WTC11 (cell line): ENCODE measurements at regions not wholly inside any gene's neighbourhood (a gene's known extent, or its start where the extent isn't known, plus 50 kb on each side); places are given as distances from the start of the nearest gene placed in this dataset.

Experiments
- CTCF ChIP-seq: fragments of 200-600 bp; IDR thresholded peaks from 2 replicates; pipeline ENCODE4 v1.8.0; 2022; ENCODE audit warnings: antibody characterized with exemption
- NFYB ChIP-seq: sonication (generic); formaldehyde crosslinking; conservative IDR thresholded peaks from 2 replicates; pipeline ENCODE4 v1.8.0; 2022; ENCODE audit warnings: low read depth, missing genetic modification reagents
- NR2C2 ChIP-seq: sonication (generic); formaldehyde crosslinking; IDR thresholded peaks from 2 replicates; pipeline ENCODE4 v1.8.0; 2022; ENCODE audit warnings: mild to moderate bottlenecking, missing genetic modification reagents
- RELA ChIP-seq: sonication (generic); formaldehyde crosslinking; IDR thresholded peaks from 2 replicates; pipeline ENCODE4 v1.8.1; 2022; ENCODE audit warnings: missing genetic modification reagents, mild to moderate bottlenecking, borderline replicate concordance
- SP1 ChIP-seq: sonication (generic); formaldehyde crosslinking; conservative IDR thresholded peaks from 2 replicates; pipeline ENCODE4 v1.8.1; 2022; ENCODE audit warnings: missing genetic modification reagents
- TF ChIP-seq, protein P1 (sequence below): sonication (generic); formaldehyde crosslinking; IDR thresholded peaks from 2 replicates; pipeline ENCODE4 v1.8.1; 2022; ENCODE audit warnings: low read depth, missing genetic modification reagents, borderline replicate concordance
- TF ChIP-seq, protein P2 (sequence below): sonication (generic); formaldehyde crosslinking; IDR thresholded peaks from 2 replicates; pipeline ENCODE4 v1.8.0; 2023; ENCODE audit warnings: mild to moderate bottlenecking, missing genetic modification reagents

- TF ChIP-seq CTCF, result no peak
- TF ChIP-seq RELA (CRISPR knock-in tag), result no peak
- no peak for TF ChIP-seq NR2C2 (CRISPR knock-in tag)
- no peak for TF ChIP-seq NFYB (CRISPR knock-in tag)
- TF ChIP-seq, protein P1, sequence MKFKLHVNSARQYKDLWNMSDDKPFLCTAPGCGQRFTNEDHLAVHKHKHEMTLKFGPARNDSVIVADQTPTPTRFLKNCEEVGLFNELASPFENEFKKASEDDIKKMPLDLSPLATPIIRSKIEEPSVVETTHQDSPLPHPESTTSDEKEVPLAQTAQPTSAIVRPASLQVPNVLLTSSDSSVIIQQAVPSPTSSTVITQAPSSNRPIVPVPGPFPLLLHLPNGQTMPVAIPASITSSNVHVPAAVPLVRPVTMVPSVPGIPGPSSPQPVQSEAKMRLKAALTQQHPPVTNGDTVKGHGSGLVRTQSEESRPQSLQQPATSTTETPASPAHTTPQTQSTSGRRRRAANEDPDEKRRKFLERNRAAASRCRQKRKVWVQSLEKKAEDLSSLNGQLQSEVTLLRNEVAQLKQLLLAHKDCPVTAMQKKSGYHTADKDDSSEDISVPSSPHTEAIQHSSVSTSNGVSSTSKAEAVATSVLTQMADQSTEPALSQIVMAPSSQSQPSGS (CRISPR knock-in tag), result no peak
- TF ChIP-seq, protein P2, sequence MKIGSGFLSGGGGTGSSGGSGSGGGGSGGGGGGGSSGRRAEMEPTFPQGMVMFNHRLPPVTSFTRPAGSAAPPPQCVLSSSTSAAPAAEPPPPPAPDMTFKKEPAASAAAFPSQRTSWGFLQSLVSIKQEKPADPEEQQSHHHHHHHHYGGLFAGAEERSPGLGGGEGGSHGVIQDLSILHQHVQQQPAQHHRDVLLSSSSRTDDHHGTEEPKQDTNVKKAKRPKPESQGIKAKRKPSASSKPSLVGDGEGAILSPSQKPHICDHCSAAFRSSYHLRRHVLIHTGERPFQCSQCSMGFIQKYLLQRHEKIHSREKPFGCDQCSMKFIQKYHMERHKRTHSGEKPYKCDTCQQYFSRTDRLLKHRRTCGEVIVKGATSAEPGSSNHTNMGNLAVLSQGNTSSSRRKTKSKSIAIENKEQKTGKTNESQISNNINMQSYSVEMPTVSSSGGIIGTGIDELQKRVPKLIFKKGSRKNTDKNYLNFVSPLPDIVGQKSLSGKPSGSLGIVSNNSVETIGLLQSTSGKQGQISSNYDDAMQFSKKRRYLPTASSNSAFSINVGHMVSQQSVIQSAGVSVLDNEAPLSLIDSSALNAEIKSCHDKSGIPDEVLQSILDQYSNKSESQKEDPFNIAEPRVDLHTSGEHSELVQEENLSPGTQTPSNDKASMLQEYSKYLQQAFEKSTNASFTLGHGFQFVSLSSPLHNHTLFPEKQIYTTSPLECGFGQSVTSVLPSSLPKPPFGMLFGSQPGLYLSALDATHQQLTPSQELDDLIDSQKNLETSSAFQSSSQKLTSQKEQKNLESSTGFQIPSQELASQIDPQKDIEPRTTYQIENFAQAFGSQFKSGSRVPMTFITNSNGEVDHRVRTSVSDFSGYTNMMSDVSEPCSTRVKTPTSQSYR (CRISPR knock-in tag), result no peak
- no peak for TF ChIP-seq SP1 (CRISPR knock-in tag)
These were observed 352.5 kb upstream of the NBEA start for GRCh38 chr13:34589581-34589980.
